ENCODE measurements at regions not wholly inside any gene's neighbourhood (a gene's known extent, or its start where the extent isn't known, plus 50 kb on each side); places are given as distances from the start of the nearest gene placed in this dataset.

GRCh38 chr7:41116337-41116736 lies 586.6 kb downstream of the INHBA start:
- TF ChIP-seq POLR2AphosphoS5 (IDR thresholded peaks at IDR 0.05) (no peak), CTCF (IDR thresholded peaks at IDR 0.05) (no peak)

Data from breast epithelium (tissue), 3 donors.